K562 (cell line): ENCODE measurements at regions not wholly inside any gene's neighbourhood (a gene's known extent, or its start where the extent isn't known, plus 50 kb on each side); places are given as distances from the start of the nearest gene placed in this dataset.

ENCODE experiments used
- ATAC-seq: fragments of 200-7000 bp; cut with Tn5 transposase; 3 replicates; pipeline ENCODE4 v1.9.1; 2020; ENCODE audit warnings: moderate library complexity
- BruUV-seq: library from RNA; stranded (reverse); fragments of 400-500 nt; replicated peaks from 2 replicates; lab custom pipeline; 2021; lab: Mats Ljungman, UMichigan
- CTCF ChIA-PET: fragments of 300-600 bp; formaldehyde crosslinking; extraction: SDS; loops from one replicate; lab custom pipeline; 2021; ENCODE audit warnings: low intra/inter-chr PET ratio; lab: Yijun Ruan, JAX
- POLR2A ChIA-PET: fragments of 300-600, 350-650 bp; sonication (Branson Sonifier 250); formaldehyde crosslinking; extraction: SDS; loops from one replicate; lab custom pipeline; 2021; ENCODE audit warnings: antibody characterized with exemption, inconsistent platforms; lab: Yijun Ruan, JAX
- DNase-seq, 4 experiments: peaks; one replicate each; pipeline versions ENCODE4 v3.0.0 to v3.0.0-alpha.2; 2011 to 2018; ENCODE audit warnings: low spot score in 3 of 4, mixed read lengths in 3 of 4; ENCODE audit errors: extremely low read depth in 1 of 4
- FAIRE-seq: peaks from 2 replicates; lab custom pipeline; 2011; peaks lifted over from hg19 to GRCh38; lab: Jason Lieb, UNC
- H2AFZ ChIP-seq: 2 replicates; pipeline ENCODE4 v1.6.0; 2011; ENCODE audit warnings: low read depth, low read length, control low read depth, inconsistent platforms
- H3K27ac ChIP-seq: fragments of 200-600 bp; 3 replicates; pipeline ENCODE4 v1.8.0; 2011; ENCODE audit warnings: low read depth, mild to moderate bottlenecking, control low read depth, inconsistent platforms, low read length, moderate library complexity, mixed read lengths; ENCODE audit errors: extremely low read depth
- H3K27me3 ChIP-seq, 2 experiments: fragments of 300-600 bp in 1 of 2; 2 replicates in 1 of 2; 3 replicates in 1 of 2; pipeline versions ENCODE4 v1.6.0 to v1.8.0; 2011; ENCODE audit warnings: inconsistent platforms in 2 of 2, low read length in 2 of 2, mild to moderate bottlenecking in 1 of 2, mixed read lengths in 1 of 2, moderate library complexity in 1 of 2; ENCODE audit not compliant: control insufficient read depth in 2 of 2, insufficient read depth in 2 of 2
- H3K36me3 ChIP-seq: fragments of 300-600 bp; 3 replicates; pipeline ENCODE4 v1.8.0; 2011; ENCODE audit warnings: mild to moderate bottlenecking, low read length, inconsistent platforms; ENCODE audit not compliant: control insufficient read depth, insufficient read depth
- H3K4me1 ChIP-seq, 2 experiments: fragments of 200-600 bp in 1 of 2; replicated peaks in 1 of 2; 2 replicates in 1 of 2; 3 replicates in 1 of 2; pipeline versions ENCODE4 v1.5.1 to v1.8.0; 2011; ENCODE audit warnings: inconsistent platforms in 2 of 2, low read length in 2 of 2, mild to moderate bottlenecking in 1 of 2, mixed read lengths in 1 of 2, moderate library complexity in 1 of 2; ENCODE audit not compliant: control insufficient read depth in 2 of 2, insufficient read depth in 2 of 2
- H3K4me2 ChIP-seq: 2 replicates; pipeline ENCODE4 v1.6.1; 2011; ENCODE audit warnings: low read length, control low read depth, inconsistent platforms, mixed read lengths; ENCODE audit not compliant: insufficient read depth
- H3K4me3 ChIP-seq: fragments of 200-600 bp; sonication (generic), shearing (Covaris generic); 2 replicates; pipeline ENCODE4 v1.5.1; 2016; ENCODE audit warnings: control low read depth, inconsistent platforms
- H3K79me2 ChIP-seq: fragments of 200-600 bp; 3 replicates; pipeline ENCODE4 v1.8.0; 2011; ENCODE audit warnings: low read length, inconsistent platforms; ENCODE audit not compliant: control insufficient read depth, insufficient read depth
- H3K9ac ChIP-seq, 2 experiments: 2 replicates each; pipeline versions ENCODE4 v1.6.0 to v1.6.1; 2011; ENCODE audit warnings: low read depth in 2 of 2, low read length in 2 of 2, control low read depth in 1 of 2, inconsistent platforms in 1 of 2, mild to moderate bottlenecking in 1 of 2, mixed read lengths in 1 of 2; ENCODE audit not compliant: insufficient read depth in 1 of 2
- H3K9me1 ChIP-seq: one replicate; pipeline ENCODE4 v1.6.0; 2011; ENCODE audit warnings: inconsistent platforms, mild to moderate bottlenecking, low read length, moderate library complexity; ENCODE audit not compliant: control insufficient read depth, insufficient read depth
- H3K9me3 ChIP-seq: replicated peaks from 2 replicates; pipeline ENCODE4 v1.5.1; 2011; ENCODE audit warnings: low read depth, low read length, inconsistent platforms; ENCODE audit not compliant: control insufficient read depth, insufficient read depth
- H4K20me1 ChIP-seq: replicated peaks from 2 replicates; pipeline ENCODE4 v1.6.1; 2011; ENCODE audit warnings: low read length, inconsistent platforms, mixed read lengths; ENCODE audit not compliant: control insufficient read depth, insufficient read depth
- HNRNPH1 ChIP-seq: fragments of 200-400 bp; formaldehyde crosslinking; optimal IDR thresholded peaks from 2 replicates; pipeline ENCODE3; 2017; ENCODE audit warnings: low read depth, mild to moderate bottlenecking, low read length, moderate library complexity
- MTA2 ChIP-seq: fragments of 450-650 bp; IDR thresholded peaks from 2 replicates; pipeline ENCODE4 v1.6.1; 2016; ENCODE audit warnings: low read depth
- NEUROD1 ChIP-seq: fragments of 150-350 bp; IDR thresholded peaks from 2 replicates; pipeline ENCODE4 v1.6.1; 2014; ENCODE audit warnings: borderline replicate concordance, low read length, low read depth; ENCODE audit not compliant: partially characterized antibody
- NR2C2 ChIP-seq, 2 experiments: fragments of 200-800 bp in 1 of 2; sonication (Bioruptor generic) in 1 of 2; sonication (generic) in 1 of 2; formaldehyde crosslinking in 1 of 2; IDR thresholded peaks; 2 replicates each; pipeline versions ENCODE4 v1.6.1 to v1.8.0; 2016 to 2022; ENCODE audit warnings: mild to moderate bottlenecking in 1 of 2, missing compliant biosample characterization in 1 of 2, missing genetic modification characterization in 1 of 2, missing genetic modification reagents in 1 of 2
- OTX1 ChIP-seq: fragments of 450-650 bp; formaldehyde crosslinking; IDR thresholded peaks from 2 replicates; pipeline ENCODE4 v1.4.0; 2022; ENCODE audit warnings: mild to moderate bottlenecking
- PHF20 ChIP-seq: fragments of 450-650 bp; IDR thresholded peaks from 2 replicates; pipeline ENCODE4 v1.6.1; 2018; ENCODE audit not compliant: partially characterized antibody
- PML ChIP-seq: IDR thresholded peaks from 2 replicates; pipeline ENCODE4 v1.6.1; 2012; ENCODE audit warnings: low read length, inconsistent platforms
- RBM39 ChIP-seq: fragments of 200-400 bp; formaldehyde crosslinking; optimal IDR thresholded peaks from 2 replicates; pipeline ENCODE3; 2018; ENCODE audit warnings: low read depth, low read length
- SMAD2 ChIP-seq: fragments of 150-350 bp; IDR thresholded peaks from 2 replicates; pipeline ENCODE4 v1.6.1; 2014; ENCODE audit warnings: low read depth, mild to moderate bottlenecking, low read length
- ZBED1 ChIP-seq: IDR thresholded peaks from 2 replicates; pipeline ENCODE4 v1.6.1; 2014
- ZNF224 ChIP-seq: sonication (generic); formaldehyde crosslinking; IDR thresholded peaks from 2 replicates; pipeline ENCODE4 v1.8.0; 2022; ENCODE audit warnings: mild to moderate bottlenecking, missing genetic modification reagents
- ZNF444 ChIP-seq: fragments of 250-450 bp; sonication (Bioruptor Pico); IDR thresholded peaks from 2 replicates; pipeline ENCODE4 v1.4.0; 2020; ENCODE audit warnings: mild to moderate bottlenecking, moderate library complexity
- ZNF830 ChIP-seq: fragments of 250-450 bp; sonication (Bioruptor Pico); IDR thresholded peaks from 2 replicates; pipeline ENCODE4 v1.5.0; 2021; ENCODE audit warnings: mild to moderate bottlenecking
- WGBS: fragments of 100-300 bp; shearing (Covaris generic); methylation state at CpG from one replicate; pipeline ENCODE4 v1.1.6; 2016; ENCODE audit warnings: low coverage, mixed read lengths; ENCODE audit not compliant: insufficient coverage; ENCODE audit errors: missing lambda C conversion rate; 5-methylcytosine and 5-hydroxymethylcytosine counted together
- in situ Hi-C: fragments of 300-500 bp; cut with MboI; formaldehyde crosslinking; loops from 4 replicates; pipeline ENCODE4 v1.15.0; 2018; ENCODE audit warnings: inconsistent platforms, mixed read lengths
- intact Hi-C: fragments of 100-400 bp; cut with micrococcal nuclease; formaldehyde crosslinking; loops from 2 replicates; pipeline ENCODE4 v1.14.2; 2022
- TF ChIP-seq, protein P1 (sequence below): fragments of 250-450 bp; sonication (Bioruptor Pico); IDR thresholded peaks from 2 replicates; pipeline ENCODE4 v1.5.0; 2021
- TF ChIP-seq, protein P2 (sequence below): fragments of 150-350 bp; IDR thresholded peaks from 2 replicates; pipeline ENCODE4 v1.6.1; 2014; ENCODE audit warnings: low read depth, mild to moderate bottlenecking, low read length, borderline replicate concordance
- TF ChIP-seq, protein P3 (sequence below): sonication (generic); formaldehyde crosslinking; IDR thresholded peaks from 2 replicates; pipeline ENCODE4 v1.8.0; 2022; ENCODE audit warnings: missing genetic modification reagents, mild to moderate bottlenecking, moderate library complexity, borderline replicate concordance
- TF ChIP-seq, protein P4 (sequence below), 2 experiments: fragments of 450-650 bp; conservative IDR thresholded peaks; 2 replicates each; pipeline ENCODE4 v1.6.1; 2017; ENCODE audit warnings: mild to moderate bottlenecking in 2 of 2, moderate library complexity in 2 of 2

DNA sequence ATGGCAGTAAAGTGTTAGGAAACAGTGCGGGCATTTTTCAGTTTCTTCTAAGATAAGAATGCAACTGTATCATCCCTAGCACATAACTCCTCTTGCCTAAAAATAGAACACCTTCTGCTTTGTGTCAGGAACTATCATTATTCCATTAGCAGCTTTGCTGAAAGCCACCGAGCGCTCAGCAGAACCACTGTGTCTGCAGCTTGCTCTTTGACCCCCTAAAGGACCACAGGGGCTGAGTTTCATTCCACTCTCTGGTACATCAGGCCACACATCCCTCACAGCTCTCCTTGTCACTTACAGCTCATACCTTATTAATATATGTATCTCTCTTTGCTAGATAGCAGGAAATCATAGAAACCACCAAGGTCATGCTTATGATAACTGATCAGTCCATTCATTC lies 360.2 kb downstream of the KCNA4 start (continued):
- TF ChIP-seq, protein P1, sequence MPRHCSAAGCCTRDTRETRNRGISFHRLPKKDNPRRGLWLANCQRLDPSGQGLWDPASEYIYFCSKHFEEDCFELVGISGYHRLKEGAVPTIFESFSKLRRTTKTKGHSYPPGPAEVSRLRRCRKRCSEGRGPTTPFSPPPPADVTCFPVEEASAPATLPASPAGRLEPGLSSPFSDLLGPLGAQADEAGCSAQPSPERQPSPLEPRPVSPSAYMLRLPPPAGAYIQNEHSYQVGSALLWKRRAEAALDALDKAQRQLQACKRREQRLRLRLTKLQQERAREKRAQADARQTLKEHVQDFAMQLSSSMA (CRISPR knock-in tag), result no peak
- TF ChIP-seq ZNF830 (CRISPR knock-in tag), result no peak
- TF ChIP-seq OTX1 (CRISPR knock-in tag), result no peak
- no peak for TF ChIP-seq PHF20

DNA sequence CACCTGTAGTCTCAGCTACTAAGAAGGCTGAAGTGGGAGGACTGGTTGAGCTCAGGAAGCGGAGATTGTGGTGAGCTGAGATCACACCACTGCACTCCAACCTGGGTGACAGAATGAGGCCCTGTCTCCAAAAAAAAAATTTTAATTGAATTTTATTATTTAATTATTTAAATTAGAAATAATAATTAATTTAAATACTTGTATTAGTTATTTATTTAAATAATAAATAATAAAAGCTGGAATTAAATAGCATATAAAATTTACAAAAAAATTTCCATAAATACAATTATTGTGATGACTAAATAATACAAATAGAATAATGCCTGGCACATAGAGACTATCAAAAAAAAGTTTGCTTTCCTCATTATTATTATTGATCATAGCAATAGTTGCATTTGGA lies 371.5 kb downstream of the KCNA4 start:
- no peaks in the 10 kb centered on the region for H3K4me1 ChIP-seq
- no TSS peak for BruUV-seq
- no peak overlapping the region for H3K4me3 ChIP-seq
- H3K9me3 ChIP-seq, result no peaks in the 10 kb centered on the region
- H3K9me1 ChIP-seq, result no peaks in the 10 kb centered on the region
- H3K27ac ChIP-seq, result no peak overlapping the region
- no peaks in the 10 kb centered on the region for H4K20me1 ChIP-seq
- DNase-seq (no peak), ATAC-seq (no peak), FAIRE-seq (no peak)
- in situ Hi-C loops (no loop called here), intact Hi-C loops (no loop called here)
- no peak overlapping the region for H3K4me2 ChIP-seq
- no peak overlapping the region for H3K9ac ChIP-seq
- H3K79me2 ChIP-seq, result no peaks in the 10 kb centered on the region
- CTCF ChIA-PET, result no interaction called here
- no peaks in the 10 kb centered on the region for H3K36me3 ChIP-seq
- H3K27me3 ChIP-seq, result no peaks in the 10 kb centered on the region
- H2AFZ ChIP-seq, result no peak overlapping the region
- TF ChIP-seq, protein P2, sequence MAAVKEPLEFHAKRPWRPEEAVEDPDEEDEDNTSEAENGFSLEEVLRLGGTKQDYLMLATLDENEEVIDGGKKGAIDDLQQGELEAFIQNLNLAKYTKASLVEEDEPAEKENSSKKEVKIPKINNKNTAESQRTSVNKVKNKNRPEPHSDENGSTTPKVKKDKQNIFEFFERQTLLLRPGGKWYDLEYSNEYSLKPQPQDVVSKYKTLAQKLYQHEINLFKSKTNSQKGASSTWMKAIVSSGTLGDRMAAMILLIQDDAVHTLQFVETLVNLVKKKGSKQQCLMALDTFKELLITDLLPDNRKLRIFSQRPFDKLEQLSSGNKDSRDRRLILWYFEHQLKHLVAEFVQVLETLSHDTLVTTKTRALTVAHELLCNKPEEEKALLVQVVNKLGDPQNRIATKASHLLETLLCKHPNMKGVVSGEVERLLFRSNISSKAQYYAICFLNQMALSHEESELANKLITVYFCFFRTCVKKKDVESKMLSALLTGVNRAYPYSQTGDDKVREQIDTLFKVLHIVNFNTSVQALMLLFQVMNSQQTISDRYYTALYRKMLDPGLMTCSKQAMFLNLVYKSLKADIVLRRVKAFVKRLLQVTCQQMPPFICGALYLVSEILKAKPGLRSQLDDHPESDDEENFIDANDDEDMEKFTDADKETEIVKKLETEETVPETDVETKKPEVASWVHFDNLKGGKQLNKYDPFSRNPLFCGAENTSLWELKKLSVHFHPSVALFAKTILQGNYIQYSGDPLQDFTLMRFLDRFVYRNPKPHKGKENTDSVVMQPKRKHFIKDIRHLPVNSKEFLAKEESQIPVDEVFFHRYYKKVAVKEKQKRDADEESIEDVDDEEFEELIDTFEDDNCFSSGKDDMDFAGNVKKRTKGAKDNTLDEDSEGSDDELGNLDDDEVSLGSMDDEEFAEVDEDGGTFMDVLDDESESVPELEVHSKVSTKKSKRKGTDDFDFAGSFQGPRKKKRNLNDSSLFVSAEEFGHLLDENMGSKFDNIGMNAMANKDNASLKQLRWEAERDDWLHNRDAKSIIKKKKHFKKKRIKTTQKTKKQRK, result no peak
- no peak for TF ChIP-seq NR2C2 (CRISPR knock-in tag; IDR thresholded peaks at IDR 0.05)
- TF ChIP-seq NR2C2 (tag; IDR thresholded peaks at IDR 0.05), result no peak
- no peak for TF ChIP-seq MTA2
- TF ChIP-seq, protein P3, sequence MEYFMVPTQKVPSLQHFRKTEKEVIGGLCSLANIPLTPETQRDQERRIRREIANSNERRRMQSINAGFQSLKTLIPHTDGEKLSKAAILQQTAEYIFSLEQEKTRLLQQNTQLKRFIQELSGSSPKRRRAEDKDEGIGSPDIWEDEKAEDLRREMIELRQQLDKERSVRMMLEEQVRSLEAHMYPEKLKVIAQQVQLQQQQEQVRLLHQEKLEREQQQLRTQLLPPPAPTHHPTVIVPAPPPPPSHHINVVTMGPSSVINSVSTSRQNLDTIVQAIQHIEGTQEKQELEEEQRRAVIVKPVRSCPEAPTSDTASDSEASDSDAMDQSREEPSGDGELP (CRISPR knock-in tag), result no peak
- no peak for TF ChIP-seq ZNF224
- TF ChIP-seq HNRNPH1, result no peak
- TF ChIP-seq NEUROD1, result no peak
- no peak for TF ChIP-seq RBM39
- TF ChIP-seq ZBED1, result no peak
- TF ChIP-seq, protein P4, sequence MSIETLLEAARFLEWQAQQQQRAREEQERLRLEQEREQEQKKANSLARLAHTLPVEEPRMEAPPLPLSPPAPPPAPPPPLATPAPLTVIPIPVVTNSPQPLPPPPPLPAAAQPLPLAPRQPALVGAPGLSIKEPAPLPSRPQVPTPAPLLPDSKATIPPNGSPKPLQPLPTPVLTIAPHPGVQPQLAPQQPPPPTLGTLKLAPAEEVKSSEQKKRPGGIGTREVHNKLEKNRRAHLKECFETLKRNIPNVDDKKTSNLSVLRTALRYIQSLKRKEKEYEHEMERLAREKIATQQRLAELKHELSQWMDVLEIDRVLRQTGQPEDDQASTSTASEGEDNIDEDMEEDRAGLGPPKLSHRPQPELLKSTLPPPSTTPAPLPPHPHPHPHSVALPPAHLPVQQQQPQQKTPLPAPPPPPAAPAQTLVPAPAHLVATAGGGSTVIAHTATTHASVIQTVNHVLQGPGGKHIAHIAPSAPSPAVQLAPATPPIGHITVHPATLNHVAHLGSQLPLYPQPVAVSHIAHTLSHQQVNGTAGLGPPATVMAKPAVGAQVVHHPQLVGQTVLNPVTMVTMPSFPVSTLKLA (conservative IDR thresholded peaks at IDR 0.05), result no peak
- no peak for TF ChIP-seq SMAD2
- no peak for TF ChIP-seq ZNF444
- TF ChIP-seq PML, result no peak
- WGBS, result 0% methylated on average over 1 of the region's 1 CpG
- POLR2A ChIA-PET, result no interaction called here
